Femur (tissue), 1 donor: ENCODE measurements at regions not wholly inside any gene's neighbourhood (a gene's known extent, or its start where the extent isn't known, plus 50 kb on each side); places are given as distances from the start of the nearest gene placed in this dataset.
"Not testable (repeated sequence)": the region's sequence is repeated elsewhere in the genome, so short reads cannot be mapped to it uniquely, and the experiment has no call there.

ENCODE experiments used
- DNase-seq: peaks from one replicate; pipeline ENCODE4 v3.0.0-alpha.2; 2017

DNA sequence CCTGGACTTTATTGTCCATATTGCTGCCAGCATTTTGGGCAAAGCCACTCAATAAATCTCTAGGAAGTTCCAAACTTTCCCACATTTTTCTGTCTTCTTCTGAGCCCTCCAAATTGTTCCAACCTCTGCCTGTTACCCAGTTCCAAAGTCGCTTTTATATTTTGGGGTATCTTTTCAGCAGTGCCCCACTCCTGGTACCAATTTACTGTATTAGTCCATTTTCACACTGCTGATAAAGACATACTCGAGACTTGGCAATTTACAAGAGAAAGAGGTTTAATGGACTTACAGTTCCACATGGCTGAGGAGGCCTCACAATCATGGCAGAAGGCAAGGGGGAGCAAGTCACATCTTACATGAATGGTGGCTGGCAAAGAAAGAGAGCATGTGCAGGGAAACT, 53.4 kb downstream of the AHSP start:
- DNase-seq = not testable (repeated sequence)

DNA sequence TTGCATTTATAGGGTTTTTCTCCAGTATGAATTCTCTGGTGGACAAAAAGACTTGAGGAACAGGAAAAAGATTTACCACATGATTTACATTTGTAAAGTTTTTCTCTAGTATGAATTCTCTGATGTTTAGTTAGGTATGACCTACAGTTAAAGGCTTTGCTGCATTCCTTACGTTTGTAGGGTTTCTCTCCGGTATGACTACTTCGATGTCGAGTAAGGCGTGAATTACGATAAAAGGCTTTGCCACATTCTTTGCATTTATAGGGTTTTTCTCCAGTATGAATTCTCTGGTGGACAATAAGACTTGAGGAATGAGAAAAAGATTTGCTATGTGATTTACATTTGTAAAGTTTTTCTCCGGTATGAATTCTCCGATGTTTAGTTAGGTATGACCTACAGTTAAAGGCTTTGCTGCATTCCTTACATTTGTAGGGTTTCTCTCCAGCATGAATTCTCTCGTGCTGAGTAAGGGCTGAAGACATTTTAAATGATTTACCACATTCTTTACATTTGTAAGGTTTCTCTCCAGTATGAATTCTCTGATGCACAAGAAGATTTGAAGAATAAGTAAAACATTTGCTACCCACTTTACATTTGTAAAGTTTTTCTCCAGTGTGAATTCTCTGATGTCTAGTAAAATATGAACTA, 74.2 kb downstream of the AHSP start:
- DNase-seq = not testable (repeated sequence)

DNA sequence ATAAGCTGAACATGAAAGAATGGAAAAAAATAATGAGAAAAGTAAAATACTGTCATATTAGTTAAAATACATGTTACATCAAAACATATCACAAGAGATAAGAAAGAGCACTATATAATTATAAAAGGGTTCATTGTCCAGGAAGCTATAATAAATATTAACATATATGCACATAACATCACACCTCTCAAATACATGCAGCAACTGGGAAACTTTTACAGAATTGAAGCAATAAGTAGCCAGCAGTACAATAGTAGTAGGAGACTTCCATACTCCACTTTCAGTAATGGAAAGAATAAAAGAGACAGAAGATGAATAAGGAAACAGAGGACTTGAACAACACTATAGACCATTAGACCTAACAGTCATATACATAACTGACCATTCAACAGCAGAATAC, 90.4 kb downstream of the AHSP start:
- no peak for DNase-seq

DNA sequence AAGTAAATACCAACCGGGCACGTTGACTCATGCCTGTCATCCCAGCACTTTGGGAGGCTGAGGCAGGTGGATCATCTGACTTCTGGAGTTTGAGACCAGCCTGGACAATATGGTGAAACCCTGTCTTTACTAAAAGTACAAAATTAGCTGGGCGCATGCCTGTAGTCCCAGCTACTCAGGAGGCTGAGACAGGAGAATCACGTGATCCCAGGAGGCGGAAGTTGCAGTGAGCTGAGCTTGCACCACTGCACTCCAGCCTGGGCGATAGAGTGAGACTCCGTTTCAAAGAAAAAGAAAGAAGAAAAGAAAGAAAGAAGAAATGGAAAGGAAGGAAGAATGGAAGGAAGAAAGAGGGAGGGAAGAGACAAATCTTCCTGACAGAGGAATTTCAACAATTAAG, 108.7 kb downstream of the AHSP start:
- DNase-seq = no peak

DNA sequence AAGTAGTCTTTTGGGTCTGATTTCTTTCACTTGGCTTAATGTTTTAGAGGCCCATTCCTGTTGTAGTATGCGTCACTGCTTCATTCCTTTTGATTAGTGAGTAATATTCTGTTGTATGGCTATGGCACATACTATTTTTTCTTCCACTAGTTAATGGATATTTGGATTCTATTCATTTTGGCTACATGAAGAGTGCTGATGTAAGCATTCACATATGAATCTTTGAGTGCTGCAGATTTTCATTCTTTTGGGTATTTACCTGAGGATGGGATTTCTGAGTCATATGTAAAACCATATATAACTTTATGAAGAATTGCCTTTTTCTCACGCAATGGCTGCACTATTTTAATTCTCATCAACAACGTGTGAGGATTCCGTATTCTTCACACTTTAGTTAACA, 113.6 kb downstream of the AHSP start:
- DNase-seq = no peak

DNA sequence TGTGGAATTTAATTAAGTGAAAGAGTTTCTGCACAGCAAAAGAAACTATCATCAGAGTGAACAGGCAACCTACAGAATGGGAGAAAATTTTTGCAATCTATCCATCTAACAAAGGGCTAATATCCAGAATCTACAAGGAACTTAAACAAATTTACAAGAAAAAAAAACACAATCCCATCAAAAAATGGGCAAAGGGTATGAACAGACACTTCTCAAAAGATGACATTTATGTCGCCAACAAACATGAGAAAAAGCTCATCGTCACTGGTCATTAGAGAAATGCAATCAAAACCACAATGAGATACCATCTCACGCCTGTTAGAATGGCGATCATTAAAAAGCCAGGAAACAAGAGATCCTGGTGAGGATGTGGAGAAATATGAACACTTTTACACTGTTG, 128.0 kb downstream of the AHSP start:
- DNase-seq = not testable (repeated sequence)

DNA sequence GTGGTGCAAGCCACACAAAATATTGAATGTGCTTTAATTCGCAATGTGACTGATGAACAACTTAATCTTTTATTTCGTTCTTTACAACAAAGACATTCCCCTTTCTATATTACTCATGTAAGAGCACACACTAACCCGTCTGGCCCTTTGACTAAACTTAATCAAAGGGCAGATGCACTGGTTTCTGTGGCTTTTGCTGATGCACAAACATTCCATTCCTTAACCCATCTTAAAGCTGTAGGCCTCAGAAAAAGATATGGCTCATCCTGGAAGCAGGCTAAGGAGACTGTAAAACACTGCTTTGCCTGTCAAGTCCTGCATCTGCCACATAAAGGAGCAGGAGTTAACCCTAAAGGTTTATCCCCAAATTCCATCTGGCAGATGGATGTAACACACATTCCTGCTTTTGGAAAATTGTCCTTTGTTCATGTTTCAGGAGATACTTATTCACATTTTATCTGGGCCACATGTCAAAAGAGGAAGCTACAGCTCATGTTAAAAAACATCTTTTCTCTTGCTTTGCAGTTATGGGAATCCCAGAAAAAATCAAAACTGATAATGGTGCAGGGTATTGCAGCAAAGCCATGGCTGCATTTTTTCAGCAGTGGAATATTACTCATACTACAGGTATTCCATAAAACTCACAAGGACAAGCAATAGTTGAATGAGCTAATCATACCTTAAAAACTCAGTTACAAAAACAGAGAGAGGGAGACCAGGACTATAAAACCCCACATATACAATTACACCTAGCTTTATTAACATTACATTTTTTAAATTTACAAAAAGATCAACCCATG, 137.2 kb downstream of the AHSP start:
- no peak for DNase-seq

DNA sequence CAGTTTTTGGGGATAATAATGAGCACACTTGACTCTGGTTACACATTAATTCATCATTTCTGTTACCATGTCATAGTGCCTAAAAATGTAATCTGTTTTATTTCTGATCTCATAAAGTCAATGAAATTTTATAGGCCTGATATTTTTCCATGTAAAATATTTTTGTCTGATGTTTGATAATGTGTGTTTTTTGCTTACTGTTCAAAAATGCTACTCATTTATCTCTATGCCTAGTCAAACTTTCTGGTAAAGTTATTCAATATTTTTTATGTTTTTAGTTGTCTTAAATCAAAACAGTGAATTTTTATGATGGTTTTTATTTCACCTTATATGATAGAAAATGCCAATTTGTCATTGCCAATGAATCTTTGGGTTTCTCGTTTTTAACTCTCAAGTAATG, 147.0 kb downstream of the AHSP start:
- DNase-seq = no peak

DNA sequence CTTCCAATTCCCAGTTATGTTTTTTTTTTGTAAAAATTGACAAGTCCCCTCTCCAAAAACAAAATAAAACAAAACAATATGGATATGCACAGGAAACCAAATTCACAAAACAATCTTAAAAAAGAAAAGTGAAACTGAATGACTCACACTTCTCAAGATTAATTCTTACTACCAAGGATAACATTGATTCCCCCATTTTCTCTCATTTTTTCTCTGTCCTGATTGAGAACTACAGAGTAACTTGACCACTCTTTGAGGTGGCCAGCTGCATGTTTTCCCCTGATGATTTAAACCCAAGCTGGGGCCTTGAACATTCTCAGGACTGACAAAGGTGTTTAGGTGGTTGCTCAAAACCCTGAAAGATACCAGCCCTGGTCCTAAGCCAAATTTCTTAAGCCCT, 149.0 kb downstream of the AHSP start:
- DNase-seq = no peak

DNA sequence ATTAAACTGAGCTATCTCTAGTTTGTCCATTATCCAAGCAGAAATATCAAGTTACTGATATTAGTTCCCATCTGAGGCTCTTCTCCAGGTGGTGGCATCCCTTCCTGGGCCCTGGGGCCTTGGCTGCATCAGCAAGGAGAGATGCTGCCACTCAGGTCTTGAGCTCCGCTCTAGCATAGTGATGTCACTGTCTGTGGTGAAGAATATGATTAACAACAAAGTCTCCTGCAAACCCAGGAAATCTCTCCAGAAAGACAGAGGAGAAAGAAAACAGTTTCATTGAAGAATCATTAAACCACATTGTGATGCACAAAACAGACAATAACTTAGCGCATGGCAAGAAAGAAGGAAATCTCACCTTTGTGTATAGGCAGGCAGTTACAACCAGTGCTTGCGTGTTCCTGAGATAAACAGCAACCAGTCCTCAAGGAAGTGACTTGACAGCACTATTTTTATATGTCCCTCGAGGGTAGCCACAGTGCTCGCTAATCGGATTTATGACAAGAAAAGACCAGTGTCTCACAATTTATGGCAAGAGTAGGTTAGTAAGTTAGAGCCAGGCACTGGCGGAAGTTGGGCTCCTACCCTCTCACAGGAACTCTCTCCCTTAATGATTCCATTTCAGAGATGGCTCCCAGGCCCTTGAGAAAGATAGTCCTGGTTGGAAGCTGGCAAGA, 151.1 kb downstream of the AHSP start:
- no peak for DNase-seq

DNA sequence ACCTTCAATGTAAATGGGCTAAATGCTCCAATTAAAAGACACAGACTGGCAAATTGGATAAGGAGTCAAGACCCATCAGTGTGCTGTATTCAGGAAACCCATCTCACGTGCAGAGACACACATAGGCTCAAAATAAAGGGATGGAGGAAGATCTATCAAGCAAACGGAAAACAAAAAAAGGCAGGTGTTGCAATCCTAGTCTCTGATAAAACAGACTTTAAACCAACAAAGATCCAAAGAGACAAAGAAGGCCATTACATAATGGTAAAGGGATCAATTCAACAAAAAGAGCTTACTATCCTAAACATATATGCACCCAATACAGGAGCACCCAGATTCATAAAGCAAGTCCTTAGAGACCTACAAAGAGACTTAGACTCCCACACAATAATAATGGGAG, 161.6 kb downstream of the AHSP start:
- not testable (repeated sequence) for DNase-seq

DNA sequence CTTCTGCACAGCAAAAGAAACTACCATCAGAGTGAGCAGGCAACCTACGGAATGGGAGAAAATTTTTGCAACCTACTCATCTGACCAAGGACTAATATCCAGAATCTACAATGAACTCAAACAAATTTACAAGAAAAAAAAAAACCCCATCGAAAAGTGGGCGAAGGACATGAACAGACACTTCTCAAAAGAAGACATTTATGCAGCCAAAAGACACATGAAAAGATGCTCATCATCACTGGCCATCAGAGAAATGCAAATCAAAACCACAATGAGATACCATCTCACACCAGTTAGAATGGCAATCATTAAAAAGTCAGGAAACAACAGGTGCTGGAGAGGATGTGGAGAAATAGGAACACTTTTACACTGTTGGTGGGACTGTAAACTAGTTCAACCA, 164.6 kb downstream of the AHSP start:
- not testable (repeated sequence) for DNase-seq

DNA sequence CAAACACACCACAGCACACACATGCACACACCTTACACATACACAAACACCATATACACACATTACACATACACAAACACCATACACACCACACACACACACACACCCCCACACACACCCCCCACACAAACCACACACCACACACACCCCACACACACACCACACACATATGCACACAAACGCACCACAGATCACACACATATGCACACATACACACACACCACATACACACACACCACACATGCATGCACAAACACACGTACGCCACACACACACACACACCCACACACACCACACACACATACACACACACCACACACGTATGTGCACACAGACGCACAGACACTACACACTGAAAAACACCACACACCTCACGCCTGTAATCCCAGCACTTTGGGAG, 166.0 kb downstream of the AHSP start:
- DNase-seq = no peak

DNA sequence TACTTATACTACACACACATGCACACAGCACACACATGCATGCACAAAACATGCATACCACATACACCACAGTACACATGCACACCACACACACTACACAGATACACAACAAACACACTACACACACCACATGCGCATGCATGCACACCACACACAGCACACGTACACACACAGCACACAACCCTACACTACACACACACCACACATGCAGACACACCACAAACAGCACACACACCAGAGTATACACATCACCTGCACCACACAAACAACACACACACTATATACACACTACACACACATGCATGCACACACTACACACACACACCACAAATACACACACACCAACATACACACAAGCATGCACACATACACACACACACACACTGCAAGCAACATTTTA, 166.8 kb downstream of the AHSP start:
- DNase-seq = no peak

DNA sequence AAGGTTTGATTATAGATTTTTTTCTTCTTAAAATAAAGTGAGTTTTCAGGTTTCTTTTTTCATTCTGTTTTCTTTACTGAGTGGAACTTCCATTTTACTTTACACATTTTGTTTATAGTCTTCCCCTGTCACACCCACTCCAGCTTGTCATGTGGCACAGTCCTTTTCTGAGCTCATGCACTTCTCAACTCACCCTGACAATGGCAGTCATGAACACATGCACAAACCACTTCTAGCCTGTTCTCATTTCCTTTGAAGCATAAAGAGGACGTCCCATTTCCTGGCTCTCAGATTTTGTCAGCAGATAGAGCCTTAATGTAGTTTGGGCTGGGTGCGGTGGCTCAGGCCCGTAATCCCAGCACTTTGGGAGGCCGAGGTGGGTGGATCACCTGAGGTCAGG, 168.0 kb downstream of the AHSP start:
- DNase-seq = no peak

DNA sequence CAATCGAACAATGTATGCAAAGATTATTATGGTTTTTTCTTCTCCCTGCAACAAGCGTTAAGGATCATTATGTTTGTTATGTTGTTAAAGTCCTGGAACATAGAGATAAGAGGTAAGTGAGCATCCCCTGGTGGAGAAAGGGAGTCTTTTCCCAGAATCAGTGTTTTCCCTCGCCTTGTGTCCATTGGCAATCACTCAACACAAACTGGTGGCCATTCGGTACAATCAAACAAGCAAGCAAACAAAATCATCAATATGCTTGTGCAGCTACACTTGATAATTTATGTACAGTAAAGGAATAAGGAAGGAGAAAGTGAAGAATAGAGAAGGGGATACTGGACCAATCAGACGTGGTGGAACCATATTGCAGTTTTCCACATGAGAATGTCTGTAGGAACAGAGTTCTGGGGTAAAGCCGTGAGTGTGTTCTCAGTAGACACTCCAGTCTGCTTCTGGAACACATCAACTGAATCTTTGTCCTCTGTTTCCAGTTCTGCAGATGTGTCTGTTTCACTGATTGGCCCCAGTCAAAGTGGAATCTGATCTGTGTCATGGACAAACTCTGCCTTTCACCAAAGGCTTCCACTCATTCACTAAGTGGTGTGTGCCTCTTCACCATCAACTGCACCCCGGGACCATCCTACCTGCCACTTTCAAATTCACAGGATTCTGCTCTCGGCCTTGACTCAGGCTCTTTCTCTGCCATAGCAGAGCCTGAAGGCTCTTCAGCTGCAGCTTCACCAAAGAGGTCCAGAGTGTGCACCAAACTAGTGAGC, 169.5 kb downstream of the AHSP start:
- no peak for DNase-seq

DNA sequence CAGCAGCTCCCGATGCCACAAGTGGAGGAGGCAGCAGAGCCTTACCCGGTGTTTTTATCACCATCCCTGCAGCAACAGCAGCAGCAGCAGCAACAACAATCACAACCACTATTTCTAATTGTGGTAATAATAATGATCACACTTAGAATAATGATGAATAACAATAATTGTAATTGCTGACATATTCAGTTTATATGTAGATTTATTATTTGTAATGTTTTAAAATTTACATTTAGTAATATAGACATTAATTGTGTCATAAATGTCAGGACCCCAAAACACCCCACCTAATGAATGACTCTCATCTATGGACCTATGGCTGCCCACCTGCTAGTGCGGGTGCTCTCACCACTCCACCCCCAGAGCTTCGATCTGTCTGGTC, 170.0 kb downstream of the AHSP start:
- DNase-seq = no peak

DNA sequence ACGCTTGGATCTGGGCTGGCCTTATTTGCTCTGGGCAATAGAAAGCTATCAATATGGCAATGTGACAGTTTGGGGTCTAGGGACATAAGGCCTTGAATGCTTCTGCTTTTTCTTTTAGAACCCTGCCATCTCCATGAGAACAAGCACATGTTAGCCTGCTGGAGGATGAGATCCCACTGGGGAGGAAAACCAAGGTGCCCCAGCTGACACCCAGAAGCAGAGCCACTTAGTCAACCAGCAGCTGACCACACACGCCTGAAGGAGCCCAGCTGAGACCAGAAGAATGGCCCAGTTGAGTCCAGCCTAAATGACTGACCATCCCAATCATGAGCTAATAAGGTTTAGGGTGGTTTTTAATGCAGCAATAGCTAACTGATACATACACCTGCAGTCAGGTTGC, 171.2 kb downstream of the AHSP start:
- no peak for DNase-seq

DNA sequence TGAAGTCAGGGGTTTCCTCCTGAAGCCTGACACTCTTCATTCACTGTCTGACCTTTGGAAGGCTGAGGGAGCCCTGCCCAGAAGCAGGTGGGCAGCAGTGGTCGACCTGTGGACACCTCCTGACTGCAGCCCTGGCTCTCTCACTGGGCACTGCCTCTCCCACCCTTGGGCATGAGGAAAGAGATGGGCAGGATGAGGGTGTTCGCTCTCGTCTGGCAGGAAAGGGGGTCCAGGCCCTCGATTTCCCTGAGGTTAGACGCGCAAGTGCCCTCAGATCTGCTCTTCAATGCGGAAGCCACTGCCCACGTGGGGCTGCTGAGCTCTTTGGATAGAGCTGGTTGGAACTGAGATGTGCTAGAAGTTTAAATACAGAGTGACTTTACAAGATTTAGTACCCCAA, 171.9 kb downstream of the AHSP start:
- no peak for DNase-seq

DNA sequence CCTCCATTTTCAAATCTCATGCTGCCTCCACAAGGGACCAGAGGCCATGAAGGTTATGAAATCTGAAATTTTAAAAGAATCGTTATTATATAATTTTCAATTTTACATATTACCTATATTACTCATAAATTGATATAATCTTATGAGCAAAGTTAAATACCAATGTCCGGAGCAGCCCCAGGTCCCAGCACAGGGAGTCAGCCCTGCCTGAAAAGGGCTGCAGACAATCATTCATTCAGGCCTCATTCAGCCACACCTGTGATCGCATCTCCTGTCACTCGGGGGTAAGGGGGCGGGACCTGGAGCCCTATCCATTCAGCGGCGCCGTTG, 172.5 kb downstream of the AHSP start:
- DNase-seq = no peak

DNA sequence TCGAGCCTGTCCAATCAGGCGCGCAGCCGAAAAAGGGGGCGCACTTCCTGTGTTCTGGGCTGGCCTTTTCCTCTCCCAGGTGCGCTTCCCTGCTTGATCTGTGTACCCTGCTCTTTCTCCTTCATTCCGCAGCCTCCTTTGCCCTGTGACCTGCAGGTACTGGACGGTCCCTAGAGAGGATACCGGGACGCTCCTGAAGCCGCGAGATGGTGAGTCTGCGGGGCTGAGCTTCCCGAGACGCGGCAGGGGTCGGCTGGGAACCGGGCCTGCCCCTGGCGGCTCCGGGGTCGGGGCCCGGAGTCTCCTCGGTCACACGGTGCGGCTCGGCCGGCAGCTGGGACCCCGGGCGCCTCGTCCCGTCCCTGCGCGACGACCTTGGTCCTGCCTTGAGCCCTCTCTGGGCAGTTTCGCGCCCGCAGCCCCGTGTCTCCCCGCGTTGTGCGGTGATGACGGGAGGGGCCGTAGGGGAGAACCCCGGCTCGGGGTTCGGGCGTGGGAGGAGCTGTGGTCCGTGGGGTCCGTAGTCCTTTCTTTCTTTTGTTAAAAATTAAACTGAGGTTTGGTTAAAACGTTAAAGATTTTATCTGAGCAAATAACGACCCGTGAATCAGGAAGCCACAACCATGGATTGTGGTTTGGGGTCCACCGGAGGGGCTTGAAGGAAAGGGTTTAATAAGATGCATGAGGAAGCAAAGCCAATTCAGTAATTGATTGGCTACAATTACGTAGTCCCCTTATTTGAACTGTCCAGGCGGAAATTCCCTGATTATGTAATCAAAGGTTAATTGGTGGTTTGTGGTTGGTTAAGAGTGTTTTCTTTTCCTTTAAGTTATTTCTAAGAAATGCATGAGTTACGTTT, 172.8 kb upstream of the ZNF267 start:
- peak; percentile 87 for DNase-seq

DNA sequence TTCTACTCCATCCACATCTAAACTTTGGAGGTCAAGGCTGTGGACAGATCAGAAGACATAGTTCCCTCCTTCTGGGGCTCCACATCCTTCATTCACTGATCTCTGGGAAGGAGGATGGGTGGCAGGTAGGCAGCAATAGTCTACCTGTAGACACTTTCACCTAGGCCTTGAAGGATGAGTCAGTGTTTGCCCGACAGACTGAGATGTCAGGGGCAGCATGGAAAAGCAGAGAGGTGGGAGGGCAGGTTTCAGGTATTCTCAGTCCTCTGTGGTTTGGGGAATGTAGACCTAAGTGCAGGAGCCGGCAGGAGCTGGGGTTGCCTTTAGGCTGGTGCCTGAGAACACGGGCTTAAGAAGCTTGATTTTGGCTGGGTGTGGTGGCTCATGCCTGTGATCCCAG, 171.9 kb upstream of the ZNF267 start:
- DNase-seq = no peak

DNA sequence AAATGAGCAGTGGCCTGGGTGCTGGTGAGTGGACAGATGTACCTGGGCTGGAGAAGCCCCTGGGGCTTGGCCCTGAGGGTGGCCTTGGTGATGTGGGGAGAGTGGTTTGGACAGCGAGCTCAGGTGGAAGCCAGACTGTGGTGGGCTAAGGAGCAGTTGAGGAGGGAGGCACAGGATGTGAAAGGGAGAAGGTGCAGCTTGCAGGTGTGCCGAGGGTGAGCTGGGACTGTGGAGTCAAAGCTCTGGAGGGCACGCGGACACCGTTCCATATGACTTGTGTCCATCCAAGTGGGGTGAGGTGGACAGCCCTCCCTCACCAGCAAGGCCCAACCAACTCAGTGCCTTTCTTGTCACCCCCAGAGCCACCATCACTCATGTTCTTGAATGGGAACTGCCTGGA, 170.8 kb upstream of the ZNF267 start:
- no peak for DNase-seq
